ENCODE measurements at regions not wholly inside any gene's neighbourhood (a gene's known extent, or its start where the extent isn't known, plus 50 kb on each side); places are given as distances from the start of the nearest gene placed in this dataset.

GRCh38 chr7:52294942-52295341 lies 740.5 kb upstream of the POM121L12 start:
- Histone ChIP-seq H3K9me3 (no peaks in the 10 kb centered on the region), H3K4me3 (no peak overlapping the region), H3K27me3 (no peaks in the 10 kb centered on the region), H3K36me3 (replicated peaks in 1 of 2; ENCODE audit: insufficient read depth in 1 of 2, low read depth in 2 of 2) (no peaks in the 10 kb centered on the region), H3K27ac (no peak overlapping the region), H3K4me1 (no peaks in the 10 kb centered on the region)
- TF ChIP-seq POLR2A (IDR thresholded peaks at IDR 0.05) (no peak), CTCF (IDR thresholded peaks at IDR 0.05) (no peak)
- 73 to 87% methylated on average over 7 of the region's 7 CpGs for WGBS, 2 donors
- DNase-seq (no peak), ATAC-seq (no peak)
- intact Hi-C loops (cut with DNase I) = no loop called here

- WGBS, 2 donors = 30% methylated on average over 2 of the region's 2 CpGs
- no peaks in the 10 kb centered on the region for H3K4me1 ChIP-seq
- H3K36me3 ChIP-seq (replicated peaks in 1 of 2; ENCODE audit: insufficient read depth in 1 of 2, low read depth in 2 of 2) = no peaks in the 10 kb centered on the region
- ATAC-seq (no peak), DNase-seq (no peak)
- no peaks in the 10 kb centered on the region for H3K9me3 ChIP-seq
- H3K27ac ChIP-seq = no peak overlapping the region
- no peak for TF ChIP-seq CTCF (IDR thresholded peaks at IDR 0.05)
- no peak for TF ChIP-seq POLR2A (IDR thresholded peaks at IDR 0.05)
- intact Hi-C loops (cut with DNase I) = no loop called here
- H3K4me3 ChIP-seq = no peak overlapping the region
- no peaks in the 10 kb centered on the region for H3K27me3 ChIP-seq
Measured at GRCh38 chr7:52289247-52289646, 746.2 kb upstream of the POM121L12 start.

- intact Hi-C loops (cut with DNase I) = no loop called here
- Histone ChIP-seq H3K27ac (no peak overlapping the region), H3K4me1 (no peaks in the 10 kb centered on the region), H3K36me3 (replicated peaks in 1 of 2; ENCODE audit: insufficient read depth in 1 of 2, low read depth in 2 of 2) (no peaks in the 10 kb centered on the region), H3K27me3 (no peaks in the 10 kb centered on the region), H3K9me3 (no peaks in the 10 kb centered on the region), H3K4me3 (no peak overlapping the region)
- ATAC-seq (no peak), DNase-seq (no peak)
- 56 to 74% methylated on average over 1 of the region's 1 CpG for WGBS, 2 donors
- TF ChIP-seq POLR2A (IDR thresholded peaks at IDR 0.05) = no peak
- TF ChIP-seq CTCF (IDR thresholded peaks at IDR 0.05) = no peak
Measured at GRCh38 chr7:52287698-52288097, 747.7 kb upstream of the POM121L12 start.

- H3K4me1 ChIP-seq = no peaks in the 10 kb centered on the region
- no peak overlapping the region for H3K27ac ChIP-seq
- intact Hi-C loops (cut with DNase I) = no loop called here
- DNase-seq (no peak), ATAC-seq (no peak)
- no peak overlapping the region for H3K4me3 ChIP-seq
- no peaks in the 10 kb centered on the region for H3K9me3 ChIP-seq
- 25 to 29% methylated on average over 2 of the region's 2 CpGs for WGBS, 2 donors
- TF ChIP-seq POLR2A (IDR thresholded peaks at IDR 0.05) = no peak
- no peak for TF ChIP-seq CTCF (IDR thresholded peaks at IDR 0.05)
- no peaks in the 10 kb centered on the region for H3K36me3 ChIP-seq (replicated peaks in 1 of 2; ENCODE audit: insufficient read depth in 1 of 2, low read depth in 2 of 2)
- no peaks in the 10 kb centered on the region for H3K27me3 ChIP-seq
Measured at GRCh38 chr7:52285689-52286088, 749.7 kb upstream of the POM121L12 start.

- Histone ChIP-seq H3K27me3 (no peaks in the 10 kb centered on the region), H3K9me3 (no peaks in the 10 kb centered on the region), H3K36me3 (replicated peaks in 1 of 2; ENCODE audit: insufficient read depth in 1 of 2, low read depth in 2 of 2) (no peaks in the 10 kb centered on the region), H3K27ac (no peak overlapping the region), H3K4me3 (no peak overlapping the region), H3K4me1 (no peaks in the 10 kb centered on the region)
- no peak for TF ChIP-seq CTCF (IDR thresholded peaks at IDR 0.05)
- TF ChIP-seq POLR2A (IDR thresholded peaks at IDR 0.05) = no peak
- intact Hi-C loops (cut with DNase I) = no loop called here
- ATAC-seq = no peak
- WGBS, 2 donors = 40 to 50% methylated on average over 3 of the region's 3 CpGs
- no peak for DNase-seq
Measured at GRCh38 chr7:52283335-52283734, 752.1 kb upstream of the POM121L12 start.

All from body of pancreas (tissue), 4 donors.